ENCODE measurements at regions not wholly inside any gene's neighbourhood (a gene's known extent, or its start where the extent isn't known, plus 50 kb on each side); places are given as distances from the start of the nearest gene placed in this dataset.
A peak's percentile ranks its signal among the peaks of the same experiment; 100 is the strongest.

DNA sequence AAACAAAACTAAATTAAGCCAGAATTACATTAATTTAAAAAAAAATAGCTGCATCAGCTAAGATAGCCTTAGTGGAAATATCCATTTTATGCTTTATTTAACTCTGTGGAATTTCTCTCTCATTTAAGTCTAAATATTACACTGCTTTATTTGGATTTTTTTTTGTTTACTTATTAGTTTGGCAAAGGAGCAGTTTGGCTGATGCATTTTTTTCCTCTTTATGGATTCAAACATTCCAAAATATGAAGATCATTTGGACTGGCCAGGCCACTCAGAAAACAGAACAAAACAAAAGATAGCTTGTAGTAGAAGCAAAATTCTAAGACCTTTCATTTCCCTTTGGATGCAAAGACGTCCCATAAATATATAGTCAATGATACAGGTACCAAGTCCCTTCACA is 707.3 kb upstream of the UBE2E2 start:
- no peak for DNase-seq

- DNase-seq = no peak
Measured at GRCh38 chr3:22496641-22497040, 706.5 kb upstream of the UBE2E2 start.

DNA sequence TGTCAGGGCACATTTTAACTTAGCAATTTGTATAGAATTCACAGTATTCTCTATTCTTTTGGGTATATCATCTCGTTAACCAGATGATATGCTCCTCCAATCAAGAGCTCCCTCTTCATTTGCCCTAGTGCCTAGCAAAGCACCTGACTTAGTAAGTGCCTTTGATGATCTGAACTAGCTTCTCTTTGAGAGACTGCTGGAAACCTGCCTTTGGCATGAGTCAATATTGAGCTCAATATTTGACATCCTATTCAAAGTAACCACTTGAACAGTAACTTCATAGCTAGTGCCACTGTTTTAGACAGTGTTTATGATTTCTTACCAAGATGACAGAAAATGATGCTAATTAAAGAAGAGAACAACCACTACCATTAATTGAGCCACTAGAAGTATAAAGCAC is 696.3 kb upstream of the UBE2E2 start:
- DNase-seq = no peak

DNA sequence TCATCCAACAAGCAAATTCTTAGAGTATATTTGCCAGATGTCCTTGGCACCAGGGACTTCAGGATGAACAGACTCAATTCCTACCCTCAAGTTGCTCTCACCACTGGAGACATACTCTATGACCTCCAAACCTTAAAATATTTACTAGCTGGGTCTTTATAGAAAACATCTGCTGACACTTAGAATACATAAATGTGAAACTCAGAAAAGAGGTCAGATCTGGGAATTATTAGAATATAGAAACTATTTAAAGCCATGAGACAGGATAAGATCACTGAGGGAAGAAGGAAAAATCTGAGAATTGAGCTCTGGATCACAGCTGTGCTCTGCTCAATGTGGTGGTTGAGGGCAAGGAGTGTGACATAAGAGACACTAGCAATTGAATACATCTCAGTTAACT is 695.4 kb upstream of the UBE2E2 start:
- DNase-seq = no peak

- no peak for DNase-seq
Measured at GRCh38 chr3:22523925-22524324, 679.2 kb upstream of the UBE2E2 start.

DNA sequence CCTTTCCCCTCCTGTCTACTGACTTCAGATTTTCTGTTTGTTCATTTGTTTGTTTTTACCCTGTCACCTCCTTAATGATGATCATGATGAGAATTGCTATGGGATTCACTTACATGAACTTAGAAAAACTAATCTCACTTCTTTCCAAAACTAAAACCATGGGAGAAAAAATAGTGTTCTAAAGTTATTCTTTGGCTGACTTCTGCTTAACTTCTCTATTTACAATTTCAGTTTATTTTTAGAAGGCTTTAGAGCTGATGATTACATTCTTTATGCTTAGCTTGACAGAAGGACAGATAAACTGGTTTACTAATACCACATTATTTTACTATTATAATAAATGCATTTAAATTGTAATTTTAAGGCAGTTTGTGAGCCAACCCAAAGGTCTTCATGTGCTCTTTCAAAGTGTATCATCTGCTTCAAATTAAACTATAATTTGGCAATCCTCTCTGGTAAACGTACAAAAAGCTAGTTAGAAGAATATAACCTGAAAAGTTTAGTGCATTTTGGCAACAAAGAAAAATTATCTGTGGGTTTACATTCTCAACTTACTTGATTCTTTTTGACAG is 676.8 kb upstream of the UBE2E2 start:
- no peak for DNase-seq

DNA sequence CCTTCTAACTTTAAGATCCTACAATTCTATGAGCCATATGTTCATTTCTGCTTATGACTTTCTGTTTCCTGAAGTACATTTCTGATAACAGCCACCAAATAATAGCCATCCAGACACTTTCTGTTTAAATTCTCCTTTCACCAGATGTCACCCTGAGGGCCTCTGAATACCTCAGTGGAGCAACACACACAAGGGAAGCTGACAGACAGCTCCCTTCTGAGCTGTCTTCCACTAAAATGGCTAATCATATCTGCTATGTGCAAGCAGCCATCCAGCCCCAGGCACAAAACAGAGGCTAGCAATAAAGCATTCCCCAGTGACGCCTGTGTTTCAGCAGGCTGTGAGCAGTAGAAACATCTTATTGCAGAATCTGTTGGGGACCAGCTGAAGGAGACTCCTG is 666.6 kb upstream of the UBE2E2 start:
- DNase-seq = no peak

DNA sequence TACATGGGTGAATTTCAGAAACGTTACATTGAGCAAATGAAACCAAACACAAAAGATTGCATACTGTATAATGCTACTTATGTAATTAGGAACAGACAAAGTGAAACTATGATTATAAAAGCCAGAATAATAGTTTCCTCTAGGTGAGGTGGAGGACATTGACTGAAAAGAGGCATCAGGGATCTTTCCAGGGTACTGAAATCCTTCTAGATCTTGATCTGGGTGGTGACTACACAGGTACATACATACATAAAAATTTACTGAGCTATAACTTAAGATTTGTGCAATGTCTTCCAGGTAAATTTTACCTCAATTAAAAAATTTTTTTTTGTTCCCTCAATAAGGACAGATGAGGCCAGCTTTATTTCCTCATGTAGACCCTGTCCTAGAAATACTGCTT is 665.6 kb upstream of the UBE2E2 start:
- no peak for DNase-seq

DNA sequence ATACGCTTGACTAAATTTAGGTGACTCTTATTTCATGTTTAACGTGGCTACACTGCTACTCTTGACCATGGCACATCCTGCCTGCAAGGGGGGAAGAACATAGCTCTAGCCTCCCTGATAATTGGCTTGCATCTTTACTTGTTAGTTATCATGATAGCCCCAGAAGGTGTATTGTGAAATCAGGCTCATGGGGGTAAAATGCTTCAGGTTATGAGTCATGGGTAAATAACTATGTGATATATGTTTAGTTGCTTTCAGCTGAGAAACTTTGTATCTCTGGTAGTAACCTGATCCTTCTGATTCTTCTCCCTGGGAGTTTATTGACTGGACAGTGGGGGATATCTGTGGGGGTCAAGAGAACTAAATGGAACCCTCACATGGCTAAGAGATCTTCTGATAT is 660.8 kb upstream of the UBE2E2 start:
- peak; percentile 20 for DNase-seq

DNA sequence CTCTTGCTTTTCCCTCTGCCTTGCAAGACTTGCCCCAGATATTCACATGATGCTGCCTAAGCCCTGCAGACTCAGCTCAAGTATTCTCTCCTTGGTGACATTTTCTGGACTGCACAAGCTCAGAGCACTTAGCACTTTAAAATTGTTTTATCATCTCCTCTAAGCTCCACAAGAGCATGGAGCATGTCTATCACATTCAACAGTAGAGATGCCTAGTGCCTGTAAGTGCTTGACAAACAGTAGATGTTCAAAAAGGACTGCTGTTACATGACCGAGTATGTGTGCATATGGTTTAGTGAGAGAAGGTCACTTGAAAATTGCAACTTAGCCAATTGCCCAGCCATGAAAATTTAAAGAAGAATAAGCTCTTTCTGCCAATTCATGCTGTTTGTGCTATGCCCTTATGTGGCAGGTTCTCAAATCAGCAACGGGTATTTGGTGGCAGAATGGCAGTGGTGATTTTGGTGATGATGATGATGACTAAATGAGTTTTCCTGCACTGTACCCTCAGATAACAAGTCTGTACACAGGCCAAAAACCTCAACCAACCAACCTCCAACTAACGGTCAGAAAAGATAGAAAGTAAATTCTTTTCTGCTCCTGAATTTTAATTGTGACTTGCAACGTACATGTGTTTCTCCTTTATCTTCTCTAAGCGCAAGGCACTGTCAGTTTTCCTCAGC is 647.2 kb upstream of the UBE2E2 start:
- no peak for DNase-seq

GRCh38 chr3:22565393-22565792 is 637.7 kb upstream of the UBE2E2 start:
- DNase-seq = no peak

DNA sequence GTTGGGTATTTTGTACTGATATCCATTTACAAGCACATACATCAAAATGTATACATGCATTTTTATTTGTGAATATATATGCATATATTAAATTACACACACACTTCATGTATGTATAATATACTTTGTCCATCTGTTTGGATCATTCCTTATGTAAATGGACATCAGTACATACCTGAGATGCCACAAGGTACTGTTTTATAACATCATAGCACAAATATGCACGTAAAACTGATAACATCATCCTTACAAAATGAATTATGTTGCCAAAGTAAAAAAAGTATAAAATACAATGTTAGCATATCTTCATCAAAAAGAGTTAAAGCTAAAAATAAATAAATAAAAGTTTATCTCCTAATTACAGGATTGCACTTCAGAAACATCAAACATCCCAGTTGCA is 634.8 kb upstream of the UBE2E2 start:
- no peak for DNase-seq

- DNase-seq = no peak
Measured at GRCh38 chr3:22569570-22569969, 633.6 kb upstream of the UBE2E2 start.

GRCh38 chr3:22581007-22581406 is 622.1 kb upstream of the UBE2E2 start:
- no peak for DNase-seq

- DNase-seq = no peak
Measured at GRCh38 chr3:22582266-22582665, 620.9 kb upstream of the UBE2E2 start.

GRCh38 chr3:22585504-22585903 is 617.6 kb upstream of the UBE2E2 start:
- DNase-seq = peak; percentile 20

DNA sequence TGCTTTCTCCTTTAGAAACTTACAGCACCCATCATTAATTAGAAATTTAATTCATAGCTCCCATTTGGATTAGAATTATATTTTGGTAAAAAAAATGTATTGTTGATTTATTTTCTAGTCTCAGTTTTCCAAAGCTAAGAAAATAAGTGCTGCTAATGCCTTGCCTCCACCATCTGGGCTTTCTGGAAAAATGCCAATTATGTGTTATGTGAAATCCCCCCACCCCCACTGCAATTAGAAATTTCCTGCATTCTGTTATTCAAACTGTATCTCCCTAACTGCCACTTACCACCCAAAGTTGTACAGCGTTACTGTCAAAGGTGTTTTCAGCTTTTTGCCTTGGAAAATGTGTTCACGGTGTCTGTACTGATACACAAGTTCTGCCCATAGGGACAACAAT is 617.2 kb upstream of the UBE2E2 start:
- DNase-seq = no peak

GRCh38 chr3:22587446-22587845 is 615.7 kb upstream of the UBE2E2 start:
- no peak for DNase-seq

DNA sequence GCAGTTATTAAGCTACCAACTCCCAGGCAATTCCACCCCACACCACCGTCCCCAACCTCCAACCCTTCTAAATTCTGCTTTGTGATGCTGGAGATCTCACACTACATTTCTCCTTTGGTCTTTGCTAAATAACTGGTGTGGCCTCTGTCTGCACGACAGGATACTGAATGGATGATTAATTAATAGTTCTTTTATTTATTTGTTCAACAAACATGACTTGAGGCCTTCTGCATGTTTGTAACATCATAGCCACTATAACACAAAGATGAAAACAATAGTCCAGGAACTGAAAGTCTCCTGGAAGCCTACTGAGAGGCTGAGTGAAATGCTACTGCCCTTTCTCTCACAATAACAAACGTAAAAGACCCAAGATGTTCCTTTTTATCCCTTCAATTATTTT is 609.5 kb upstream of the UBE2E2 start:
- DNase-seq = no peak

DNA sequence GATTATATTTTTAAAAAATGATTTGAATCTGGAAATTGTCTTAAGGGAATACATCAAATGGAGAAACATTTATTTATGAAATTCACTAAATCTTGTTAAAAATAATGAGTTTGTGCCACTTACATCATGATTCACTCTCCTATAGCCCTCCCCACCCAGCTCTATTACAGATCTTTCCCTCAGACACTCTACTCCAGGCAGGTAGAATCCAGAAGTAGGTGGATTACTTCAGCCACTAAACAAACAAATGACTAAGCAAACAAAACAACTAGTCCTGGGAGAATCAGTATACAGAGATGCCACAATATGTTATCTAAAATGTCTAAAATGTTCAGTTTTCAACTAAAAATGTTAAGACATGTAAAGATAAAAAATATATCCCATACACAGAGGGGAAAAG is 608.1 kb upstream of the UBE2E2 start:
- no peak for DNase-seq

- no peak for DNase-seq
Measured at GRCh38 chr3:22606461-22606860, 596.7 kb upstream of the UBE2E2 start.

- DNase-seq = no peak
Measured at GRCh38 chr3:22606938-22607337, 596.2 kb upstream of the UBE2E2 start.

- no peak for DNase-seq
Measured at GRCh38 chr3:22608093-22608492, 595.0 kb upstream of the UBE2E2 start.

DNA sequence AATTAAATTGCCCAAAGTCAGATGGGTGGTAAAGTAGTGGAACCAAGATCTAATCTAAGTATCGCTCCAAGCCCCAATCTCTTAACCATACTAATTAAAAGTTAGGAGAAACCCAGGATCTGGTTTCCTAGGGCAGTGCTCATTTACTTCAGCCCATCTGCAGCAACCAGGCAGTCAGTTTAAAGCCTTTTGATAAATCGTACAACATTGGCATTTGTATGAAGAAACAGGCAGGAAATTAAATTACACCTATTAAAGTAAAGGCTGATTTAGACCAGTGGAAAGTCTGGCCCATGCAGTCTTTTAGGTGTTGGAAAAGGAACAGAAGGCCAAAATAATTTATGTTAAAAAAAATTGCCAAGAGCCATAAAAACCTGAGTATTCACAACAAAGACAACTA is 594.4 kb upstream of the UBE2E2 start:
- DNase-seq = no peak

DNA sequence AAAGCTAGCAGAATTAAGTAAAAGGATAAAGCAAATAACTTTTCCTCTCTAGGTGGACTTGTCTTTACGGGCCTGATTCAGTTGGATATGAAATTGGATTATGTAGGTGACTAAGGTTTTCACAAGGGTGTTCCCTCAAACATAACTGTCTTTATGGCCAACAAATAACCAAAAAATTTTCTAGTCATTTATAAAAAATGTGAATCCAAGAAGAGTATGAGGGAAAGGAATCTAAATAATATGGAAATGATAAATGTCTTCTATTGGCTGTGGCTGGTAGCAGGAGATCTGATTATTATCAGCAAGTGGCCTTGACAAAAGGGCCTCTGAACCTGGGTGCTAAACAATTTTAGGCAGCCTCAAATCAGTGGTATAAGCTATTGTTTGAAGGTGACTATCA is 594.0 kb upstream of the UBE2E2 start:
- DNase-seq = peak; percentile 34
